ENCODE measurements at regions not wholly inside any gene's neighbourhood (a gene's known extent, or its start where the extent isn't known, plus 50 kb on each side); places are given as distances from the start of the nearest gene placed in this dataset.

GRCh38 chr16:66133643-66134338 lies 232.7 kb upstream of the CDH5 start:
- DNase-seq (ENCODE audit: low read depth), result no peak
- TF ChIP-seq, protein P1, sequence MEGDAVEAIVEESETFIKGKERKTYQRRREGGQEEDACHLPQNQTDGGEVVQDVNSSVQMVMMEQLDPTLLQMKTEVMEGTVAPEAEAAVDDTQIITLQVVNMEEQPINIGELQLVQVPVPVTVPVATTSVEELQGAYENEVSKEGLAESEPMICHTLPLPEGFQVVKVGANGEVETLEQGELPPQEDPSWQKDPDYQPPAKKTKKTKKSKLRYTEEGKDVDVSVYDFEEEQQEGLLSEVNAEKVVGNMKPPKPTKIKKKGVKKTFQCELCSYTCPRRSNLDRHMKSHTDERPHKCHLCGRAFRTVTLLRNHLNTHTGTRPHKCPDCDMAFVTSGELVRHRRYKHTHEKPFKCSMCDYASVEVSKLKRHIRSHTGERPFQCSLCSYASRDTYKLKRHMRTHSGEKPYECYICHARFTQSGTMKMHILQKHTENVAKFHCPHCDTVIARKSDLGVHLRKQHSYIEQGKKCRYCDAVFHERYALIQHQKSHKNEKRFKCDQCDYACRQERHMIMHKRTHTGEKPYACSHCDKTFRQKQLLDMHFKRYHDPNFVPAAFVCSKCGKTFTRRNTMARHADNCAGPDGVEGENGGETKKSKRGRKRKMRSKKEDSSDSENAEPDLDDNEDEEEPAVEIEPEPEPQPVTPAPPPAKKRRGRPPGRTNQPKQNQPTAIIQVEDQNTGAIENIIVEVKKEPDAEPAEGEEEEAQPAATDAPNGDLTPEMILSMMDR (IDR thresholded peaks at IDR 0.05; ENCODE audit: low read depth, low read length, missing control alignments), result no peak
- H3K4me3 ChIP-seq (ENCODE audit: low read depth, low read length), result no peak overlapping the region

DNA sequence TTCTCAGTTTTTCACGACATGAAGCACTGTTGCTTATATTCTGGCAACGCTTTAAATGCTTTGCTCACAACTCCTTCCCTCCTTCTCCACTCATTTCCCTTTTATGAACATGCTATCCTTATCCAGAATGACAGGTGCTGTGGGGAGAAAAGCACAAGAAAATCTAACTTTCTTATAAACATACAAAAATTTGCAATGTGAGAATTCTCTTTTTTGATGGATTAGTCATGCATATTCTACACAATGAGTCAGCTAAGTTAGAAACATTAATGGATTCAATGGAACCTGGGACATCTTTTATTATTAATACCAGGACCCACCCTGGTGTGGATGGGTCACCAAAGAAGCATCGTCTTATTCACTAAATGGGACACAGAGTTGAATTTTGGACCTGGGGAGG lies 234.6 kb upstream of the CDH5 start:
- no peak for DNase-seq (ENCODE audit: low read depth)
- in situ Hi-C loops (cut with HindIII; ENCODE audit: low sequenced_read_pairs), result loop anchor here (5.0 kb wide), 2 partner anchors 85 to 135 kb away; no protein-coding TSS in a partner anchor

More at GRCh38 chr16:66133643-66134338, 232.7 kb upstream of the CDH5 start:
- in situ Hi-C loops (cut with HindIII; ENCODE audit: low sequenced_read_pairs), result loop anchor here (5.0 kb wide), 2 partner anchors 84 to 134 kb away; no protein-coding TSS in a partner anchor

GRCh38 chr16:66131156-66131807 lies 235.2 kb upstream of the CDH5 start:
- DNase-seq (ENCODE audit: low read depth), result no peak
- TF ChIP-seq, protein P1 (IDR thresholded peaks at IDR 0.05; ENCODE audit: low read depth, low read length, missing control alignments), result no peak
- H3K4me3 ChIP-seq (ENCODE audit: low read depth, low read length), result no peak overlapping the region
- in situ Hi-C loops (cut with HindIII; ENCODE audit: low sequenced_read_pairs), result loop anchor here (5.0 kb wide), 2 partner anchors 86 to 136 kb away; no protein-coding TSS in a partner anchor

More for the DNA sequence above, 234.6 kb upstream of the CDH5 start:
- TF ChIP-seq, protein P1 (IDR thresholded peaks at IDR 0.05; ENCODE audit: low read depth, low read length, missing control alignments), result no peak
- no peak overlapping the region for H3K4me3 ChIP-seq (ENCODE audit: low read depth, low read length)

GRCh38 chr16:66130296-66130905 lies 236.1 kb upstream of the CDH5 start:
- TF ChIP-seq, protein P1 (IDR thresholded peaks at IDR 0.05; ENCODE audit: low read depth, low read length, missing control alignments), result no peak
- in situ Hi-C loops (cut with HindIII; ENCODE audit: low sequenced_read_pairs), result loop anchor here (5.0 kb wide), 2 partner anchors 87 to 137 kb away; no protein-coding TSS in a partner anchor
- no peak overlapping the region for H3K4me3 ChIP-seq (ENCODE audit: low read depth, low read length)
- DNase-seq (ENCODE audit: low read depth), result peak; percentile 83

- DNase-seq (ENCODE audit: low read depth), result no peak
- no peak overlapping the region for H3K4me3 ChIP-seq (ENCODE audit: low read depth, low read length)
- in situ Hi-C loops (cut with HindIII; ENCODE audit: low sequenced_read_pairs), result no loop called here
- TF ChIP-seq, protein P1 (IDR thresholded peaks at IDR 0.05; ENCODE audit: low read depth, low read length, missing control alignments), result no peak
Observed at GRCh38 chr16:66129196-66129595, 237.3 kb upstream of the CDH5 start.

DNA sequence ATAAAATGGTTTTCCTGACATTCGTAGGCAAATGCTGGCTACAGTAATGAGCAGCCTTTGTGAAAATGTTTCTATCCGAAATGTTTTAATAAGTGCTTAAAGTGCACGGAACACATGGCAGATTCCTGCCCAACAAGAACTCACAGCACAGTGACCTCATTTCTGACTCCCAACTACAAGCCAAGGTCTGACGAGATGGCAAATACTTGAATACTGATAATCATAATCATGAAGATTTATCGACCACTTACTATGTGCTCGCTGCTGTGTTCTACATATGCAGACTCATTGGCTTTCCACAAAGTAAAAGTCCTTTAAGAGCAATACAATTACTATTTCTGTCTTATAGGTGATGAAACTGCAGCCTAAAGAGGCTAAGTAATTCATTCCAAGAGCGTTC lies 238.1 kb upstream of the CDH5 start:
- TF ChIP-seq, protein P1 (IDR thresholded peaks at IDR 0.05; ENCODE audit: low read depth, low read length, missing control alignments), result no peak
- in situ Hi-C loops (cut with HindIII; ENCODE audit: low sequenced_read_pairs), result no loop called here
- DNase-seq (ENCODE audit: low read depth), result no peak
- H3K4me3 ChIP-seq (ENCODE audit: low read depth, low read length), result no peak overlapping the region

All from astrocyte of the cerebellum (primary cell).